Brain microvascular endothelial cell (primary cell): ENCODE measurements at regions not wholly inside any gene's neighbourhood (a gene's known extent, or its start where the extent isn't known, plus 50 kb on each side); places are given as distances from the start of the nearest gene placed in this dataset.

Experiments used
- DNase-seq: peaks from one replicate; pipeline ENCODE4 v3.0.0-alpha.2; 2020
- H3K27ac ChIP-seq: fragments of 250-450 bp; sonication (Bioruptor Pico); 2 replicates; pipeline ENCODE4 v1.5.1; 2020; ENCODE audit warnings: mild to moderate bottlenecking, moderate library complexity
- H3K27me3 ChIP-seq: fragments of 250-450 bp; sonication (Bioruptor Pico); replicated peaks from 2 replicates; pipeline ENCODE4 v1.5.1; 2020; ENCODE audit warnings: mild to moderate bottlenecking
- H3K36me3 ChIP-seq: fragments of 250-450 bp; sonication (Bioruptor Pico); replicated peaks from 2 replicates; pipeline ENCODE4 v1.5.1; 2020; ENCODE audit warnings: mild to moderate bottlenecking
- H3K4me3 ChIP-seq: 2 replicates; pipeline ENCODE4 v1.5.1; 2011; ENCODE audit warnings: low read depth, mild to moderate bottlenecking, control low read depth, low read length, moderate library complexity
- in situ Hi-C: cut with HindIII; loops from 2 replicates; pipeline ENCODE4 v1.10.0; 2017; ENCODE audit warnings: low sequenced_read_pairs, low pct_ligation_motif_present
- TF ChIP-seq, protein P1 (sequence below): IDR thresholded peaks from 2 replicates; pipeline ENCODE4 v1.5.1; 2011; ENCODE audit warnings: low read depth, mild to moderate bottlenecking, moderate library complexity, low read length, control low read depth, inconsistent platforms; ENCODE audit errors: missing control alignments

DNA sequence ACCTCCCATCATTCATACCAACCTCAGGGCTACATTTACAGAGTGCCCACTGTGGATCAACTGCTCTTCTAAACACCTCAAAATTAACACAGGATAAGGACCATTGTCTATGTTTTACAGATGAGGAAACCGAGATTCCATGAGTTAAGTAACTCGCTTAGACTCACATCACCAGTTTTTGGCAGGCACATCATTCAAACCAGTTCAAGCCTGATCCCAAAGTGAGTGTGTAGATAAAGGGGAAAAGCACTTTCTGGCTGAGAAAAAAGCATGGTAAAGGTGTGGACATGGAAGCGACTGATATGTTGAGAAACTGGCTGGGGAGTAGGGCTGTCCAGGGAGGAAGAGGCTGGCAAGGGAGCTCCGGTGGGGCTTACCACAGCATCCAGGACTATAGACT lies 193.7 kb upstream of the RORA start:
- H3K27ac ChIP-seq = no peak overlapping the region
- TF ChIP-seq, protein P1, sequence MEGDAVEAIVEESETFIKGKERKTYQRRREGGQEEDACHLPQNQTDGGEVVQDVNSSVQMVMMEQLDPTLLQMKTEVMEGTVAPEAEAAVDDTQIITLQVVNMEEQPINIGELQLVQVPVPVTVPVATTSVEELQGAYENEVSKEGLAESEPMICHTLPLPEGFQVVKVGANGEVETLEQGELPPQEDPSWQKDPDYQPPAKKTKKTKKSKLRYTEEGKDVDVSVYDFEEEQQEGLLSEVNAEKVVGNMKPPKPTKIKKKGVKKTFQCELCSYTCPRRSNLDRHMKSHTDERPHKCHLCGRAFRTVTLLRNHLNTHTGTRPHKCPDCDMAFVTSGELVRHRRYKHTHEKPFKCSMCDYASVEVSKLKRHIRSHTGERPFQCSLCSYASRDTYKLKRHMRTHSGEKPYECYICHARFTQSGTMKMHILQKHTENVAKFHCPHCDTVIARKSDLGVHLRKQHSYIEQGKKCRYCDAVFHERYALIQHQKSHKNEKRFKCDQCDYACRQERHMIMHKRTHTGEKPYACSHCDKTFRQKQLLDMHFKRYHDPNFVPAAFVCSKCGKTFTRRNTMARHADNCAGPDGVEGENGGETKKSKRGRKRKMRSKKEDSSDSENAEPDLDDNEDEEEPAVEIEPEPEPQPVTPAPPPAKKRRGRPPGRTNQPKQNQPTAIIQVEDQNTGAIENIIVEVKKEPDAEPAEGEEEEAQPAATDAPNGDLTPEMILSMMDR = no peak
- H3K4me3 ChIP-seq = no peak overlapping the region
- in situ Hi-C loops = no loop called here
- H3K36me3 ChIP-seq = no peaks in the 10 kb centered on the region
- no peaks in the 10 kb centered on the region for H3K27me3 ChIP-seq
- DNase-seq = no peak

DNA sequence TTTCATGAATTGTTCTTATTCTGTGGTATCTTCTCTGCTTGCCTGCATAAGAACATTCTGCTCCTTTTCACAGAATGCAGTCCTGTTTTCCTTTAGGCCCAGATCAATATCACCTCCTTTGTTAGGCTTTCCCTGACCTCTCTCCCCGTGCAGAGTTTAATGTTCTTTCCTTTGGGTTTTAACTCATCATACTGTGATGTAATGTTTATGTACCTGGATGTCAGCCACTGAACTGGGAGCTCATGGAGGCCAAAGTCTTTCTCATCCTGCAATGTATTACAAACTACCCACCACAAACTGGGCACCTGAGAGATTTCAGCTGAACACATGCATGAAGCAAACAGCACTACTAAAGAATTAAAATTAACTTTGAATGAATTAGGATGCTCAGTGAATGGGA lies 192.8 kb upstream of the RORA start:
- Histone ChIP-seq H3K36me3 (no peaks in the 10 kb centered on the region), H3K27me3 (no peaks in the 10 kb centered on the region), H3K27ac (no peak overlapping the region), H3K4me3 (no peak overlapping the region)
- TF ChIP-seq, protein P1 = no peak
- DNase-seq = no peak
- in situ Hi-C loops = no loop called here

DNA sequence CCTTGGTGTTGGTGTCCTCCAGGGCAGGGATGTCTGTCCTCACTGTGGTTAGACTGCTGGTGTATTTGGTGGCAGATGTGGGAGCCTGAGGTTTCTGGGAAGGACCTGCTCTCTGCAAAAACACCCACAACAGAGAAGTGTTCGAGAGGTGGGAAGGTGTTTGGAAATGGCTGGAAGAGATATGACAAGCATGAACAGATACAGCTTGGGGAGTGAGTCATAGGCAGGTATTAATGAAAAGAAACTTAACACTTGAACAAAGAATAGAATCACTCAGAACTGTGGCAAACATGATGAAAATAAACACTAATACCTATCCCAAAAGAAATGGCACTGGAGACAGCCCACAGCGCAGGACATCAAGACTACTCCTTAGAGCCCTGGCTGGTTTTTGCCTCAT lies 192.4 kb upstream of the RORA start:
- Histone ChIP-seq H3K4me3 (no peak overlapping the region), H3K27ac (no peak overlapping the region), H3K27me3 (no peaks in the 10 kb centered on the region), H3K36me3 (no peaks in the 10 kb centered on the region)
- in situ Hi-C loops = no loop called here
- DNase-seq = no peak
- TF ChIP-seq, protein P1 = no peak

DNA sequence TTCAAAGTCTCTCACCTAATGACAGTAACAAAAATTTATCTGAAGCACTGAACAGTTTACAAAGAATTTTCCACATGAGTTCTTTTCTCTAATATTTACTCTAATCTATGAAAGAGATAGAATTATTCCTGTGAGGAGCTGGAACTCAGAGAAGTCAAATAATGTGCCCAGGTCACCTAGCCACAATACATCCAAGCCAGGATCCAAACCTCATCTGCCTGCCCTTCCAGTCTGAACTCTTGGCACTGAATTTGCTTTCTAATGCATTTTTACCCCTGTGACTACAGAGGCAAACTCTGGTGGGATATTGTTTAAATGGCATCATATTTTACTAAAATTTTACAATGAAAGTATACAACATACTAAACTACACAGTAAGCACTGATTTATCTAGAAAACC lies 191.4 kb upstream of the RORA start:
- H3K4me3 ChIP-seq = no peak overlapping the region
- no peak for DNase-seq
- no peaks in the 10 kb centered on the region for H3K36me3 ChIP-seq
- H3K27me3 ChIP-seq = no peaks in the 10 kb centered on the region
- in situ Hi-C loops = no loop called here
- no peak overlapping the region for H3K27ac ChIP-seq
- TF ChIP-seq, protein P1 = no peak

DNA sequence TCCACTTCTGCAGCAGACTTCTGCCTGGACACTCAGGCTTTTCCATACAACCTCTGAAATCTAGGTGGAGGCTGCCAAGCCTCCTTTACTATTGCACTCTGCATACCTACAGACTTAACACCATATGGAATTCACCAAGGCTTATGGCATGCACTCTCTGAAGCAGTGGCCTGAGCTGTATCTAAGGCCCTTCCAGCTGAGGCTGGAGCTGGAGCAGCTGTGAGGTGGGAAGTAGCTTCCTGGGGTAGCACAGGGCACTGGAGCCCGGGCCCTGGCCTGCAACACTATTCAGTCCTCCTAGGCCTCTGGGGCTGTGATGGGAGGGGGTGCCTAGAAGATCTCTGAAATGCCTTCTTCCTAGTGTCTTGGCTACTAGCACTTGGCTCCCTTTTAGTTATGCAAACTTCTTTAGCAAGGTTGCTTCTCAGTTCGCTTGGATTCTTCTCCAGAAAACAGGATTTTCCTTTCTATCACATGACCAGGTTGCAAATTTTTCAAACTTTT lies 186.6 kb upstream of the RORA start:
- DNase-seq = no peak
- TF ChIP-seq, protein P1 = no peak
- in situ Hi-C loops = no loop called here
- H3K27ac ChIP-seq = no peak overlapping the region
- H3K4me3 ChIP-seq = no peak overlapping the region
- no peaks in the 10 kb centered on the region for H3K27me3 ChIP-seq
- H3K36me3 ChIP-seq = no peaks in the 10 kb centered on the region

DNA sequence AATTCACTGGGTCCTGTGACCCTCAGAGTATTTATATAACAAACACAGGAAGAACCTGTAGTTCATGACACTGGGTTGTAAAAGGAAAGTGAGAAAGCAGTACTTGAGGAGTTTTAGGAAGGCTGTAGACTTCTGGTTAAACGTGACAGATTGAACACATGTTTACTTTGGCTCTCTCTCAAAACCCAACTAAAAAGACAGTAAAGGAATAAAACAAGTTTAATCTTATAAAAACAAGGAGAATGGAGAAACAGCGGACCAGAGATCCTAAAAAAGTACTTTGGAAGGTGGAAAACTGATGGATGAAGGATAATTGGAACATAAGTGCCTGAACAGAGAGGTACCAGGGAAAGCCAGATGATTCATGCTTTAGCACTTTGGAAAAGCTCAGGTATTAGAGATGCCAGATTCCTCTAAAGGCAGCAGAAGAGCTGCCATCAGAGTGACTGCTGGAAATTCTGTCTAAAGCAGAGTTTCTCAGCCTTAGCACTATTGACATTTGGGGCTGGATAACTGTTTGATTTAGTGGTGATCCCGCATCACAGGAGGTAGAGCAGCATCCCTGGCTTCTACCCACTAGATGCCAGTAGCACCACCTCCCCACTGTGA lies 182.9 kb upstream of the RORA start:
- TF ChIP-seq, protein P1 = no peak
- Histone ChIP-seq H3K27ac (no peak overlapping the region), H3K36me3 (no peaks in the 10 kb centered on the region), H3K4me3 (no peak overlapping the region), H3K27me3 (no peaks in the 10 kb centered on the region)
- no peak for DNase-seq
- in situ Hi-C loops = no loop called here
